H1 (cell line): ENCODE measurements at regions not wholly inside any gene's neighbourhood (a gene's known extent, or its start where the extent isn't known, plus 50 kb on each side); places are given as distances from the start of the nearest gene placed in this dataset.

Source experiments
- PHF8 ChIP-seq: fragments of 200-600 bp; sonication (generic); conservative IDR thresholded peaks from 2 replicates; pipeline ENCODE4 v1.7.1; 2012; ENCODE audit warnings: low read depth, mild to moderate bottlenecking, inconsistent platforms, low read length, moderate library complexity

- no peak for TF ChIP-seq PHF8
These were observed 72.3 kb upstream of the TNMD start (continued) for GRCh38 chrX:100512471-100512870.
